ENCODE measurements at regions not wholly inside any gene's neighbourhood (a gene's known extent, or its start where the extent isn't known, plus 50 kb on each side); places are given as distances from the start of the nearest gene placed in this dataset.

GRCh38 chr2:189372688-189373257 is 68.5 kb upstream of the WDR75 start:
- no peak overlapping the region for H3K27ac ChIP-seq (ENCODE audit: low read depth, low read length)
- TF ChIP-seq, protein P1, sequence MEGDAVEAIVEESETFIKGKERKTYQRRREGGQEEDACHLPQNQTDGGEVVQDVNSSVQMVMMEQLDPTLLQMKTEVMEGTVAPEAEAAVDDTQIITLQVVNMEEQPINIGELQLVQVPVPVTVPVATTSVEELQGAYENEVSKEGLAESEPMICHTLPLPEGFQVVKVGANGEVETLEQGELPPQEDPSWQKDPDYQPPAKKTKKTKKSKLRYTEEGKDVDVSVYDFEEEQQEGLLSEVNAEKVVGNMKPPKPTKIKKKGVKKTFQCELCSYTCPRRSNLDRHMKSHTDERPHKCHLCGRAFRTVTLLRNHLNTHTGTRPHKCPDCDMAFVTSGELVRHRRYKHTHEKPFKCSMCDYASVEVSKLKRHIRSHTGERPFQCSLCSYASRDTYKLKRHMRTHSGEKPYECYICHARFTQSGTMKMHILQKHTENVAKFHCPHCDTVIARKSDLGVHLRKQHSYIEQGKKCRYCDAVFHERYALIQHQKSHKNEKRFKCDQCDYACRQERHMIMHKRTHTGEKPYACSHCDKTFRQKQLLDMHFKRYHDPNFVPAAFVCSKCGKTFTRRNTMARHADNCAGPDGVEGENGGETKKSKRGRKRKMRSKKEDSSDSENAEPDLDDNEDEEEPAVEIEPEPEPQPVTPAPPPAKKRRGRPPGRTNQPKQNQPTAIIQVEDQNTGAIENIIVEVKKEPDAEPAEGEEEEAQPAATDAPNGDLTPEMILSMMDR (IDR thresholded peaks at IDR 0.05; ENCODE audit: low read depth, low read length, poor library complexity, severe bottlenecking) = no peak
- no peak for TF ChIP-seq EZH2phosphoT487 (IDR thresholded peaks at IDR 0.05; ENCODE audit: borderline replicate concordance, low read length)
- no peaks in the 10 kb centered on the region for H3K9me3 ChIP-seq (ENCODE audit: control insufficient read depth, insufficient read depth, low read length)
- no peaks in the 10 kb centered on the region for H3F3A ChIP-seq (ENCODE audit: control insufficient read depth, insufficient read depth)
- H4K20me1 ChIP-seq (ENCODE audit: control insufficient read depth, insufficient read depth, low read depth, low read length) = no peaks in the 10 kb centered on the region
- no peaks in the 10 kb centered on the region for H3K4me1 ChIP-seq (ENCODE audit: control insufficient read depth, low read length)
- no peak overlapping the region for H3K4me2 ChIP-seq (ENCODE audit: low read length)
- no peaks in the 10 kb centered on the region for H3K79me2 ChIP-seq (ENCODE audit: control insufficient read depth, low read length)
- H3K36me3 ChIP-seq (ENCODE audit: control insufficient read depth, low read length) = no peaks in the 10 kb centered on the region
- no peak overlapping the region for H3K4me3 ChIP-seq (ENCODE audit: low read length)
- H3K9me2 ChIP-seq (replicated peaks; ENCODE audit: control insufficient read depth, low read length) = no peaks in the 10 kb centered on the region
- no peaks in the 10 kb centered on the region for H3K27me3 ChIP-seq (ENCODE audit: control insufficient read depth, low read length)

DNA sequence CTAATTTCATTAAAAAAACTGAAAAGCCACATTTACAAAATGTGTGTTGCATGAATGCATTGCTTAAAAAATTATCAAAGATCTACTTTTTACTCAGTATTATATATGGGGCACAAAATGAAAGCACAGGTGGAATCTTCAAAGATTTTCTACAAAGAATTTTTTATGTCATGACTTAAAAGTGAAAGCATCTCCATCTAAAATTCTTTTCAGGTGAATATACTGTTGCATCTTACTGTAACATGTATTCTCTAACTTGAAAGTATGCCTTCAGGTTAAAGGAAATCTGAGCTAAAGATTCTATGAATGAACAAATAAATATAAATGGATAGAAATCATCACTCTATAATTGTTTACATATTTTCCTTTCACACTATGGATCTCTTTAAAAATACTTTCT is 66.8 kb upstream of the WDR75 start:
- H3K27me3 ChIP-seq (ENCODE audit: control insufficient read depth, low read length) = no peaks in the 10 kb centered on the region
- no peak overlapping the region for H3K4me2 ChIP-seq (ENCODE audit: low read length)
- H3K36me3 ChIP-seq (ENCODE audit: control insufficient read depth, low read length) = no peaks in the 10 kb centered on the region
- no peaks in the 10 kb centered on the region for H3K4me1 ChIP-seq (ENCODE audit: control insufficient read depth, low read length)
- H3K79me2 ChIP-seq (ENCODE audit: control insufficient read depth, low read length) = no peaks in the 10 kb centered on the region
- H3F3A ChIP-seq (ENCODE audit: control insufficient read depth, insufficient read depth) = no peaks in the 10 kb centered on the region
- TF ChIP-seq EZH2phosphoT487 (IDR thresholded peaks at IDR 0.05; ENCODE audit: borderline replicate concordance, low read length) = no peak
- TF ChIP-seq, protein P1 (IDR thresholded peaks at IDR 0.05; ENCODE audit: low read depth, low read length, poor library complexity, severe bottlenecking) = no peak
- no peaks in the 10 kb centered on the region for H4K20me1 ChIP-seq (ENCODE audit: control insufficient read depth, insufficient read depth, low read depth, low read length)
- no peak overlapping the region for H3K27ac ChIP-seq (ENCODE audit: low read depth, low read length)
- H3K9me3 ChIP-seq (ENCODE audit: control insufficient read depth, insufficient read depth, low read length) = no peaks in the 10 kb centered on the region
- no peak overlapping the region for H3K4me3 ChIP-seq (ENCODE audit: low read length)
- H3K9me2 ChIP-seq (replicated peaks; ENCODE audit: control insufficient read depth, low read length) = no peaks in the 10 kb centered on the region

- Histone ChIP-seq H3K4me1 (ENCODE audit: control insufficient read depth, low read length) (no peaks in the 10 kb centered on the region), H3K4me2 (ENCODE audit: low read length) (no peak overlapping the region), H3K27me3 (ENCODE audit: control insufficient read depth, low read length) (no peaks in the 10 kb centered on the region), H4K20me1 (ENCODE audit: control insufficient read depth, insufficient read depth, low read depth, low read length) (no peaks in the 10 kb centered on the region), H3F3A (ENCODE audit: control insufficient read depth, insufficient read depth) (no peaks in the 10 kb centered on the region), H3K36me3 (ENCODE audit: control insufficient read depth, low read length) (no peaks in the 10 kb centered on the region), H3K9me2 (replicated peaks; ENCODE audit: control insufficient read depth, low read length) (no peaks in the 10 kb centered on the region), H3K27ac (ENCODE audit: low read depth, low read length) (no peak overlapping the region), H3K79me2 (ENCODE audit: control insufficient read depth, low read length) (no peaks in the 10 kb centered on the region), H3K4me3 (ENCODE audit: low read length) (no peak overlapping the region), H3K9me3 (ENCODE audit: control insufficient read depth, insufficient read depth, low read length) (no peaks in the 10 kb centered on the region)
- TF ChIP-seq, protein P1 (IDR thresholded peaks at IDR 0.05; ENCODE audit: low read depth, low read length, poor library complexity, severe bottlenecking) = no peak
- TF ChIP-seq EZH2phosphoT487 (IDR thresholded peaks at IDR 0.05; ENCODE audit: borderline replicate concordance, low read length) = no peak
Observed at GRCh38 chr2:189375842-189376241, 65.4 kb upstream of the WDR75 start.

Data from DOHH2 (cell line).